ENCODE measurements at regions not wholly inside any gene's neighbourhood (a gene's known extent, or its start where the extent isn't known, plus 50 kb on each side); places are given as distances from the start of the nearest gene placed in this dataset.

DNA sequence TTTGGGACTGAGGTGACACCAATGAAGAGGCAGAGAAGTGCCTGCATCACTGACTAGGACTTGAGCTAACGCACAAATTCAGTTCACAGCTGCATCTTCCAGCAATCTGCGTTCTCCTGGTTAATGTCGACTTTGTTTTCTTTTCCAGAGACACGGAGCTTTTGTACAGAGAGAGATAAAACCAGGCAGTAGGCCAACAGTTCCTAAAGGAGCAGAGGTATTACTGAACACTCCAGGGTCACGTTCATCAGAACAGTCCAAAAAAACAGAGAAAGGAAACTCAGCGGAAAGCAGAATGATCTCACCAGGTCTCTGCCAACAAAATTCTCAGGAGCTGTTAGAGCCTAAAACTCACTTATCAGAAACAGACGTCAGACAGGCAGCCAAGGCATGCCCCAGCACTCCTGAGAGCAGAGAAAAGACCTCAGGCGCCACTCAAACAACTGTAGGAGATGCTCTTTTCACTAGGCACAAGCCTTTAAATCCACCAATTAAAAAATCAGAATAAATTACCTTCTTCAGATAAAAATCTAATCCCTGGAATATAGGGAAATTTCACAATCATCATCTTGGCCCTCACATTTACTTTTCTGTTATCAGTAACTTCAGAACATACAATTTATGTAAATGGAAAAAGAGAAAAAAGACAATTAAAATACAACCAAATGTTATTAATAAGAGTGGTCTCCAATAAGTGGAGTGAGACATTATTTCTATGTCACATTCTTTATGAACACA is 95.9 kb upstream of the SPTBN1 start:
- peak; percentile 80 for DNase-seq (ENCODE audit: low read depth)

DNA sequence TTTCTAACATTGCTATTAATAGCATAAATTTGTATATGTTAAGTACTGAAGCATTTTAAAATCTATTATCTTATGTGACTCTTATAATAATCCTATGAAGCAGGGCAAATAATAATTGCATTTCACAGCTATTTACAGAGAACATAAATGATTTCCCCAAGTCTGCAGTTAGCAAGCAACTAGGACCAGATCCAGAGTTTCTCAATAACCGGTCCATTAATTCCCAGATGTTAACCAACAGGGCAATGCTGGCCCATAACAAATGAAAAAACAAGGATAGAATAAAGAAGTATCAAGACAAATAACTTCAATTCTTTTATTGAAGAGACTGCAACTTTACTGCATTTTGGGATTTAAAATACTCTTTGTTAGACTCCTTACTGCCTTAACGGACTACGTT is 91.7 kb upstream of the SPTBN1 start:
- no peak for DNase-seq (ENCODE audit: low read depth)

DNA sequence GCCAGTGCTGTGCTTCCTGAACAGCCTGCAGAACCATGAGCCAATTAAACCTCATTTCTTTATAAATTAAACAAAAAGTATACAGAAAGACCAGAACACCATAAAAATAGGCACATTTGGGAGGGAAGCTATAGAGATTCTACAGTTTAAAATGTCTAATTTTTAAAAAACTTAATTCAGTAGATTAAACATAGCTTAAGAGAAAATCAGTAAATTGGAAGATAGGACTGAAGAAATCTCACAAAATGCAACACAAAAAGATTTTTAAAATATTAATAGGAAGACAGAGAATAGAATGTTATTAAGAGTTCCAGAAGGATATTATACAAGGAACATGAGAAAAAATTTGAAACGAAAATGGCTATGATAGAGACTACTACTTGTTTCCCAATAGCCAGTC is 90.5 kb upstream of the SPTBN1 start:
- DNase-seq (ENCODE audit: low read depth), result no peak

DNA sequence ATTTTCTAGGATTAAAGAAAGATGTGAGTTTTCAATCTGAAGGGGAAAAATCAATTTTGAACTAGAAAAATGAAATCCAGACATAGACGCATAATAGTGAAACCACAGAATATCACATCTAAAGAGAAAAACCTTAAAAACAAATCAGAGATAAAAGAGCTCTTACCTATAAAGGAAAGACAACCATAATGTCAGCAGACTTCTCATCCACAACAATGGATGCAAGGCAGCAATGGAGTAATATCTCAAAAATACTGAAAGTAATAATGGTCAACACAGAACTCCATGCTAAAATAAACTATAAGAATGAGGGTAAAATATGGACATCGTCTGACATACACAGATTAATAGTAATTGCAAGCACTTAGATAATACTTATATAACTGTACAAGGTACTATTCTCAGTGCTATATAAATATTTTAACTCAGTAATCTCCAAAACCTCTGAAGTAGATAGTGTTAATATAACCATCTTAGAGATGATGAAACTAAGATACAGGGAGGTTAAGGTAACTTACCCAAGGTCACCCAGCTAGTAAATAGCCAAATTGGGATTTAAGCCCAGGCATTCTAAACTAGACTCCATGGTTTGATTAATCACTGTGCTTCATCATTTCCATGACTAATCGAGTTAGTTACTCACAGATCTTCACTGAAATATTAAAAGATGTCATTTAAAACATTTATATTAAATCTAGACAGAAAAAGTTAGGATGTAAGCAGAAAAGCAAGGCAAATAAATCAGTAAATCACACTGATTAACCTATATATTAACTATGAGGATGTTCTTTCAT is 89.4 kb upstream of the SPTBN1 start:
- no peak for DNase-seq (ENCODE audit: low read depth)

DNA sequence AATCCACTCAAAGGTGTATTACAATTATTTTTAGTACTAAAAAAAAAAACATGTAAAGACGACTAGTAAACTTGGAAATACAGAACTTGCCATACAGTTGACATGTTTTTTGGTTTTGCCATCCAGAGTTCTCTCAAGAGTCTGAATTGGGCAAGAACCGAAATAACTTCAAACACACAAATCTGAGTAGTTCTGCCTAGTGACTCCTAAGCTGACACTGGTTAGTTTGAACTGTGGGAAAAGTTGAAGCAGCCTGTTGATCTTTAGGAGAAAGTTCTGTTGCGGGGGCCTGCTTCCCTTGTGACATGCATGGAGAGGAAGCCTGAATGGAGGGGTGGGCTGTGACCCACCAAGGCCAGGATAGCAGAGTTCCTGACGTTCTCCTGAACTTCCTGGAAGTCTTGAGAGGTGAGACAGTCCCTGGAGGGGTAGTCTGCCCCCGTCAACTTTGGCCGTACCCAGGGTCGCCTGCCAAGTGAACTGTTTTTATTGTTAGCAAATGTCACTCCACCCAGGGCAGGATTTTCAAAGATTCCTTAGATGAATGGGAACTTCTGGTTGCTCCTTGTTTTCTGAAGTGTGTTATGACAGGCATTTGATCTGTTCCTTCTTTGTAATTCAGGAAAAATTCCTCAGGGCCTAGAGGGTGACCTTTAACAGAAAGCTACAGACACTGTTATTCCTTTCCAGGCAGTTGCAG is 85.6 kb upstream of the SPTBN1 start:
- no peak for DNase-seq (ENCODE audit: low read depth)

DNA sequence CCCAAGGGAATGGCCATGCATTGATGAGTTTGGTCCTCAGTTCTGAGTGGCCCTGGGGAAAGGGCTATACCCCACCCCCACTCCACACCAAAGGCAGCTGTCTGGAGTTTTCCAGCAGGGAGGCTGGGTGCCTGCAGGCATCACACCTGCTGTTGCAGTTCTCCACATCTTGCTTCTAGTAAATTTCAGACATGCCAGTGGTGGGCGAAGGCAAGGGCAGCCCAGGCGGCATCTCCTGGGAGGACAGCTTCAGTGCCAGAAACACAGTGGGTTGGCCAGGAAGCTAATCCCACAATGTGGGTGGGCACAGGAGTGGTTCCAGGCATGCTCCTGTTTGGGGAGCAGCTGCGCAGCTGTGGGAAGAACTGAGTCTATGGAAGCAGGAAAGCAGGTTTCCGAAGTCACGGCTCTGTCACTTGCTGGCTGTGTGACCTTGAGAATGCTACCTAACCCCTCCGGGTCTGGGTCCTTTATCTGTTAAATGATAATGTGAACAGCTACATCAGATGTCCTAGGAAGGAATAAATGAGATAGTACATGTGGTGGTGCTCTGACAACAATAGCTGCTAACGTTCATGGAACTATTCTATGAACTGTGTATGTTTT is 84.6 kb upstream of the SPTBN1 start:
- no peak for DNase-seq (ENCODE audit: low read depth)

DNA sequence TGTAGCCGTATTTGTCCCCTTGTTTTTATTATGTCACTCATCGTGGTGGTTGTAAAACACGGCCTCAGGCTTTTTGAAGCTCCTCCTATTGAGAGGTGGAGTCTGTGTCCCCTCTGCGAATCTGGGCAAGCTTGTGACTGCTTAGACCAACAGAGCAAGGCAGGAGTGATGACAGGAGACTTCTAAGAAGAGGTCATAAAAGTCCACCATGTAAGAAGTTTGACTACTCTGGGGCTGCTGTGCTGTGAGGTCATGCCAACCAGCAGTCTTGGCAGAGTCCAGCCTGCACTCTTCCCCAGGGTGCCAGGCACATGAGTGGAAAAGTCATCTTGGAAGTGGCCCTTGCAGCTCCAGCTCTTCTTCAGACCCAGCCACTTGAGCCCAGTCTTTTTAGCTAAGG is 83.8 kb upstream of the SPTBN1 start:
- DNase-seq (ENCODE audit: low read depth), result no peak

DNA sequence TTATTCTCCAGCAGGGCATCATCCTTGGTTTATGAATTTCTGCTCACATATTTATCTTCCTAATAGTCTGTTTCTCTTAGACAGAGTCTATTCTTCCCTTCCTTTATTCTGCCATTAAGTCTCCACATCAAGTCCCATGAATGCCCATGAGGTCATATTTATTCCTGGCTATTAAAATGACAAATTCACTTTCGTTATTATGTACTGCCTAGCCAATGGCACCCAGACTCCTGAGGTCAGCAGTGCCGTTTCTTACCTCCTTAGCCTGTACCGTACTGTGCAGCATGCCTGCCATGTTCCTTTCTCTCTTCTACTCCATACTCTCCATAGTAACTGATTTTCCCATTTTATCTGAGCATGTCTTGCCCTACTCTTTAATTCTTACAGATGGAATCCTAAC is 82.3 kb upstream of the SPTBN1 start:
- no peak for DNase-seq (ENCODE audit: low read depth)

DNA sequence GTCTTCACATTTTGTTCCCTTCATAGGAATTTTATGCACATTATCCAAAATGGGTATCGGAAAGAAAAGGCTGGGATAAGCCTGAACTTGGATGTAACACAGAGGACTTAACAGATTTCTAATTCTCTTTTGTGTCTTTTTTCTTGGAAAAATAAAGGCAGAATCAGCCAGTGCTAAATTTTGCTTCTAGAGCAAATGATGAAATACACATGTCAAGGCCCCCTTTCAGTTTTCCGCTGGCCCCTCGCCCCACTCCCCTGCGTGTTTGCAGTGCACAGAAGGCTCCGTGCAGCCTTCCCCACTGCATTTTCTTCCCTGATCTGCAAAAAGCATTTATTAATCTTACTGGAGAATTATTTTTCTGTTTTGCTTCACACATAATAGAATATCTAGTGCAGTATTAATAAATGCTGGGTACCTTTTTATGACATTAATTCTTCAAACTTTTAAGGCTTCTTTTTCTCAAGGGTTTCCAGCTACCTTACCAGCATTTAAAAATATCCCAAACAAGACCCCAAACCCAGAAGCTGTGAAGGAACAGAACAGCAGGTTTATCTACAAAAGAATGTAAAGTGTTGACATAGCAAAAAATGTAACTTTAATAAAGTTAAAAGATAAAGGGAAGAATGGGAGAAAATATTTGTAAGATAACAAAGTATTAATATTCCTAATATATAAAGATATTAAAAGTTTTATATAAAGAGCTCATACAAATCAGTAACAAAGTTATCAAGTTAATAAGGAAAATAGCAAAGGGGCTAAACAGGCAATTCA is 81.3 kb upstream of the SPTBN1 start:
- no peak for DNase-seq (ENCODE audit: low read depth)

- DNase-seq (ENCODE audit: low read depth), result no peak
Observed at GRCh38 chr2:54377451-54377850, 78.7 kb upstream of the SPTBN1 start.

DNA sequence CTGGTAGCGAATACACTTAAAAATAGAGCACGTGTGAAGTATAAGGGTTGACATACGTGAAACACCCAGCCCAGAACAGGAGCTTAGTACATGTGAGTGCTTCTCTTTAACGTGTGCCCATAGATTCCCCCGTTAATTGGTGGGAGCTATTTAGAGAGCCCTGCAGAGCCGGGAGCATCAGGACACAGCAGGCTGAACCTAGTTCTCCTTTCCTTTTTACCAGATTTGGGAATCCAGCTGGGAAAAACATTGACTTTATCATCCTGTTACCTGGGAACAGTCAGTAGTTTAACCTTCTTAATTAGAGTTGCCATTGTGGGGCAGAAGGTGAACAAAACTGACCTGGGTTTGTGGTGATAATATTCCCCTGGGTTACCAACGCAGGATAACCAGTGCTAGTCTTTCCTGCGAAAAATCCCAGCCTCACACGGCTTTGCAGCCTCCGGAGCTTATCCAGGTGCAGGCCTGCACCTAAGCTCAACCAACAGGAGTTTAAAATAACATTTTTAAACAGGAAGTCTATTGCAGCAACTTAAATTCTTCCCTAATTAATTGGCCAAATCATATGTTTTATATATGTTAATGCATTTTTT is 78.1 kb upstream of the SPTBN1 start:
- DNase-seq (ENCODE audit: low read depth), result no peak

DNA sequence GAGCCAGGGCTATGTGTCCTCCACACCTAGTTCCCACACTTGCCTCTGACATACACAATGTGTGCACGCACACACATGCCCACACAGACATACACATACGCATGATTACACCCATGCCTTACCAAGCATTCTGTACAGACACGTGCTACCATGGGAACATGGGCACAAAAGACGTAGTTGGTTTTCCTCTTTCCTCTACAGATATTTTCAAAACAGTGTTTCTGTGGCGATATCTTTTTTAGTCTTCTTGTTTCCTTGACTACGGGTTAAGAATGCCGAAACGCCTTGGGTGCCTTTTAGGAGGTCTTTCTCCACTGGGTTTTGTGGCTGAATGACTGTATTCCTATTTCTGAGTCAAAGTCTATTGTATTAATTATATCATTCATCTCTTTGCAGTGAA is 75.5 kb upstream of the SPTBN1 start:
- no peak for DNase-seq (ENCODE audit: low read depth)

GRCh38 chr2:54381293-54381692 is 74.8 kb upstream of the SPTBN1 start:
- DNase-seq (ENCODE audit: low read depth), result no peak

DNA sequence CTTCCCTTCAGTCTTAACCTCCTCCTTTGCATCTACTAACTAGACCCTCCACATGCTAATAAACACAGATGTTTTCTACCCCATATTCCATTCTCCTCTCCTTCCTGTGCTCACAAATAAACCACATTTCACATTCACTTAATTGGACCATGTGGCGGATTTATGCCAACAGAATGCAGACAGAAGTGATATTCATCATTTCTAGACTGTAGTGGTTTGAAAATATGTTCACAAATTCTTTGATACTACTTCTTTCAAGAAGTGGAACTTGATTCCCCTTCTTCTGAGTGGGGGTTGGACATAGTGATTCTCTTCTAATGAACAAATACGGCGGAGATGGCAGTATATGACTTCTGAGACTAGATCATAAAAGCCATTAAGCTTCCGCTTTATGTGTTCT is 73.5 kb upstream of the SPTBN1 start:
- no peak for DNase-seq (ENCODE audit: low read depth)

DNA sequence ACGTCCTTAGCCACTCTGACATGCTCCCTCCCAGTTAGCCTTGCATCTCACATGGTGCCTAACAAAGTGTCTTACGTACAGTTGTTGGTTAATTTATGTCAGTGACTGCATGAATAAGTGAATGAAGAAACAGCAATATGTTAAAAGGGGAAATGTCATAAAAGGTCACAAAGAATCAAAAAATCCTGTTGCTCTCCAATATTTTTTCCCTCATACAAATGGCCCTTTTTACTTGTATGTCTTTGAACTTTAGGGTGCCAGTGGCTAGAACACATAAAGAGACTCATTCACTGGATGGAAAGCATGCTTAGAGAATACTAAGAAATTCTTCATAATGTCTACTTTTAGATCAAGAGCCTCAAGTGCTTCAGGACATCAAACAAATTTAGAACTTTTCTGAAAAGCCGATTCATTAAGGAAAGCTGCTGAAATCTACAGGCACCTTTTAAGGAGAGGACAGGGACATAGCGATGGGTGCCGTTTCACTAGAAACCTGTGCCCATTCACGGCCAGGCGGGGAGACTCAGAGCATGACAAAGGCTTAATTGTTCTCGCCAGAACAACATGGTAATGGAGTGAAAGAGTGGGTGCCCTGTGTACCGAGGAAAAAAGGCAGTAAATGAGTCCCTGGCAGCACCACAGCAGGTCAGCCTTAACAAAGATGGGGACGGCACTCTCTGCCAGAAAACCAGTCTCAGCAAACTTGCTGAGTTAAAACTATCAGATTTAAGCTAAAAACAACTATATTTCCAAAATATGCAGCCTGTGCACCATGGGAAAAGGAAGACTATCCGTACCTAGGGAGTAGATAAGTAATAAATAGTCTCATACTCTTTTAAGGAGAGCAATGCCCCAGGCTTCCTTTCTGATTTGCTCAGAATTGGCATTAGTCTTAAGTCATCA is 71.6 kb upstream of the SPTBN1 start:
- DNase-seq (ENCODE audit: low read depth), result no peak

DNA sequence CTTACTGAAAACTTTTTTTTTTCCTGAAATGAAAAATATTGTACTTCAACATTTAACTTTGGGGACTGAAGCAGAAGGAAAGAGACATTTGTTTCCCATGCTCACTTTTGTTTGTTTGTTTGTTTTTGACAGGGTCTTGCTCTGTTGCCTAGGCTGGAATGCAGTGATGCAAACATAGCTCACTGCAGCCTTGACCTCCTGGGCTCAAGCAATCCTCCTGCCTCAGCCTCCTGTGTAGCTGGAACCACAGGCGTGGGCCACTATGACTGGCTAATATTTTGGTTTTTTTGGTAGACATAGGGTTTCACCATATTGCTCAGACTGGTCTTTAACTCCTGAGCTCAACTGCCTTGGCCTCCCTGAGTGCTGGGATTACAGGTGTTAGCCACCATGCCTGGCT is 70.9 kb upstream of the SPTBN1 start:
- no peak for DNase-seq (ENCODE audit: low read depth)

DNA sequence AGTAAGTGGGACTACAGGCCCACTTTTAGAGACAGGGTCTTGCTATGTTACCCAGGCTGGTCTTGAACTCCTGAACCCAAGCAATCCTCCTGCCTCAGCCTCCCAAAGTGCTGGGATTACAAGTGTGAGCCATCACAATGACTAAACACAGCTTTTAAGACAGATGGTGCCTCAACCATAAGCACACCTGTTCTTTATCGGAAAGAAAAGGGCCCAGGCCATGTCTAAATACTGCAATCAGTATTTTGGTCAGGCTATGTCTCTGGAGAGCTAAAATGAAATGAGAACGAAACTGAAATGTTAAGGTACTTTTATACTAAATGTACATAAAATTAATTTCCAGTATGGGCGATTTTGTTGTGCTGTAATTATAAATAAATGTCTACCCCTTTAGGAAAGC is 69.5 kb upstream of the SPTBN1 start:
- DNase-seq (ENCODE audit: low read depth), result no peak

- DNase-seq (ENCODE audit: low read depth), result no peak
Observed at GRCh38 chr2:54387059-54387991, 68.8 kb upstream of the SPTBN1 start.

GRCh38 chr2:54388076-54388475 is 68.1 kb upstream of the SPTBN1 start:
- no peak for DNase-seq (ENCODE audit: low read depth)

Data from forelimb muscle (tissue), 1 donor.